ENCODE measurements at regions not wholly inside any gene's neighbourhood (a gene's known extent, or its start where the extent isn't known, plus 50 kb on each side); places are given as distances from the start of the nearest gene placed in this dataset.

DNA sequence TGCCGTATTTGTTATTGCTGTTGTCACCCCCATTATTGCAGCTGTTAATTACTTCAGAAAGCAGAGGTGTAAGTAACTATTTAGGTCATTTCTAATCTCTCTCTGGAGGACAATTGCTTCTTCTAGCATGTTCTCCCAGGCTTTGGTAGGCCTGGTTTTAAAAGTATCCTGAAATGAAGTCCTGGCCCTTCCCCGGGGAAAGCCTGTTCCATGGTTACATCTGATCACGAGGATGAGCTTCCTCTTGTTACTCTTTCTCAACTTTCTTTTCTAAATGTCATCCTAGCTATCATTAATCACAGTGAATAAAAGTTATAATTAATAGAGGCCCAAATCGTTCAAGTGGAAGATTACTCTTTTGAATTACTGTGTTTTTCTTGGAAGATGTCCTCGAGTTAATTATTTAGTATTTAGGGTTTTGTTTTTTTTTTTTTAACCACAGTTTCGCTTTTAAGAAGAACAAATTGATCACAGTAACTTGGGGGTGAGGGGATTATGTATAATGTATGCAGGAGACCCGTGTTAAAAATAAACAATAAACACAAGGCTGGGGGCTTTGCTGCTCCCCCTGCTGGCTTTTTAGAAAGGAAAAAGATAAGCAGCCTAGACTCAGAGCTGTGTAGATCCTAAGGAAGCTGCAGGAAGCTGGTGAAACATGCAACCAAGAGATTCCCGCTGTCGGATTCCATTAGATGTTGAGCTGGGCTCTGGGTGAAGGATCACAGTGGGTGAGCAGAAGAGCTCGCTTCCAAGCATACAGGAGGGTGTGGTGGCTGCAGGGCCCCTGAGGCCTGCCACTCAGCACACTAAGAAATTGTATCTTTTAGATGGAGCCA is 420.1 kb downstream of the FUT8 start:
- Histone ChIP-seq H3K36me3 (ENCODE audit: control insufficient read depth in 2 of 2, insufficient read depth in 2 of 2, low read length in 1 of 2) (no peaks in the 10 kb centered on the region), H3K27ac (ENCODE audit: low read depth in 2 of 2, low read length in 1 of 2) (no peak overlapping the region), H3K9me3 (ENCODE audit: control insufficient read depth in 2 of 2, insufficient read depth in 1 of 2, low read depth in 1 of 2, low read length in 1 of 2) (no peaks in the 10 kb centered on the region), H3K4me1 (ENCODE audit: control insufficient read depth in 2 of 2, insufficient read depth in 2 of 2, low read length in 1 of 2) (peaks cover 0 to 2% of the 10 kb centered on the region in 2 donors), H3K4me3 (ENCODE audit: low read depth in 1 of 2, low read length in 2 of 2) (no peak overlapping the region), H3K27me3 (ENCODE audit: control insufficient read depth in 1 of 2, insufficient read depth in 2 of 2, low read length in 2 of 2) (no peaks in the 10 kb centered on the region)
- WGBS, 2 donors, result 45 to 46% methylated on average over 10 of the region's 10 CpGs

DNA sequence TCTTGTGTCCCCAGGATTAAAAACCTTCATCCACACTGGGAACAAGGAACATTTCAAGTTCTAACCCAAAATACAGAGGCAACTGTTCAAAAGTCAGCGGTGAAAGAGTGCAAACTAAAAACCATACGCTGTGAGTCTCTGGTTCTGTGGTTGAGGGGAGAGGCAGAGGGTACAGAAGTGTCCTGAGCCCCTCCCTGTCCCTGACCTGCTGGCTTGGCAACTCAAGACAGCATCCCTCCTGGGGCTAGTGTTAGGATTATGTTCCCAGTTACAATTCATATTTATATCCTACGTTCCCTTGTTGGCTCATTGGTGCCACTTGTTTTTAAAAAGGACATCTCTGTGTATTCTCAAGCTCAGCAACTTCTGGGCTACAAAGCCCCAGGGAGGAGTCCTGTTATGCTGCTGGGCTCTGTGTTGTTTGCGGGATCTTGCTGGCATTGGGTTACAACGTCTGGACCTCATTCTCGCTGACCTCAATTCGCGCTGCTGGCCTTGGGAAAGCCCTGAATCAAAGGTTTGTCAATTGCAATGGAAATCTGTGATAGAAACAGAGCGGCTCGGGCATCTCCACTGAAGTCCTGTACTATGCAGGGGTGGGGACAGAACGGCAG is 420.8 kb downstream of the FUT8 start:
- 83 to 84% methylated on average over 11 of the region's 11 CpGs for WGBS, 2 donors
- Histone ChIP-seq H3K27me3 (ENCODE audit: control insufficient read depth in 1 of 2, insufficient read depth in 2 of 2, low read length in 2 of 2) (no peaks in the 10 kb centered on the region), H3K36me3 (ENCODE audit: control insufficient read depth in 2 of 2, insufficient read depth in 2 of 2, low read length in 1 of 2) (no peaks in the 10 kb centered on the region), H3K27ac (ENCODE audit: low read depth in 2 of 2, low read length in 1 of 2) (no peak overlapping the region), H3K4me1 (ENCODE audit: control insufficient read depth in 2 of 2, insufficient read depth in 2 of 2, low read length in 1 of 2) (peaks cover 0 to 2% of the 10 kb centered on the region in 2 donors), H3K4me3 (ENCODE audit: low read depth in 1 of 2, low read length in 2 of 2) (no peak overlapping the region), H3K9me3 (ENCODE audit: control insufficient read depth in 2 of 2, insufficient read depth in 1 of 2, low read depth in 1 of 2, low read length in 1 of 2) (no peaks in the 10 kb centered on the region)

GRCh38 chr14:65834051-65834450 is 421.5 kb downstream of the FUT8 start:
- H3K27ac ChIP-seq (ENCODE audit: low read depth in 2 of 2, low read length in 1 of 2), result no peak overlapping the region
- H3K4me3 ChIP-seq (ENCODE audit: low read depth in 1 of 2, low read length in 2 of 2), result no peak overlapping the region
- 88 to 94% methylated on average over 7 of the region's 7 CpGs for WGBS, 2 donors
- no peaks in the 10 kb centered on the region for H3K27me3 ChIP-seq (ENCODE audit: control insufficient read depth in 1 of 2, insufficient read depth in 2 of 2, low read length in 2 of 2)
- no peaks in the 10 kb centered on the region for H3K36me3 ChIP-seq (ENCODE audit: control insufficient read depth in 2 of 2, insufficient read depth in 2 of 2, low read length in 1 of 2)
- H3K4me1 ChIP-seq (ENCODE audit: control insufficient read depth in 2 of 2, insufficient read depth in 2 of 2, low read length in 1 of 2), result peaks cover 0 to 2% of the 10 kb centered on the region in 2 donors
- H3K9me3 ChIP-seq (ENCODE audit: control insufficient read depth in 2 of 2, insufficient read depth in 1 of 2, low read depth in 1 of 2, low read length in 1 of 2), result no peaks in the 10 kb centered on the region

- Histone ChIP-seq H3K4me1 (ENCODE audit: control insufficient read depth in 2 of 2, insufficient read depth in 2 of 2, low read length in 1 of 2) (peaks cover 0 to 2% of the 10 kb centered on the region in 2 donors), H3K27me3 (ENCODE audit: control insufficient read depth in 1 of 2, insufficient read depth in 2 of 2, low read length in 2 of 2) (no peaks in the 10 kb centered on the region), H3K27ac (ENCODE audit: low read depth in 2 of 2, low read length in 1 of 2) (no peak overlapping the region), H3K9me3 (ENCODE audit: control insufficient read depth in 2 of 2, insufficient read depth in 1 of 2, low read depth in 1 of 2, low read length in 1 of 2) (no peaks in the 10 kb centered on the region), H3K36me3 (ENCODE audit: control insufficient read depth in 2 of 2, insufficient read depth in 2 of 2, low read length in 1 of 2) (no peaks in the 10 kb centered on the region), H3K4me3 (ENCODE audit: low read depth in 1 of 2, low read length in 2 of 2) (no peak overlapping the region)
- WGBS, 2 donors, result 94% methylated on average over 6 of the region's 6 CpGs
These were observed 422.3 kb downstream of the FUT8 start for GRCh38 chr14:65834812-65835211.

- 94 to 98% methylated on average over 4 of the region's 4 CpGs for WGBS, 2 donors
- Histone ChIP-seq H3K4me3 (ENCODE audit: low read depth in 1 of 2, low read length in 2 of 2) (no peak overlapping the region), H3K27ac (ENCODE audit: low read depth in 2 of 2, low read length in 1 of 2) (no peak overlapping the region), H3K4me1 (ENCODE audit: control insufficient read depth in 2 of 2, insufficient read depth in 2 of 2, low read length in 1 of 2) (peaks cover 0 to 2% of the 10 kb centered on the region in 2 donors), H3K9me3 (ENCODE audit: control insufficient read depth in 2 of 2, insufficient read depth in 1 of 2, low read depth in 1 of 2, low read length in 1 of 2) (no peaks in the 10 kb centered on the region), H3K27me3 (ENCODE audit: control insufficient read depth in 1 of 2, insufficient read depth in 2 of 2, low read length in 2 of 2) (no peaks in the 10 kb centered on the region), H3K36me3 (ENCODE audit: control insufficient read depth in 2 of 2, insufficient read depth in 2 of 2, low read length in 1 of 2) (no peaks in the 10 kb centered on the region)
These were observed 423.0 kb downstream of the FUT8 start for GRCh38 chr14:65835501-65835900.

GRCh38 chr14:65838565-65838964 is 426.0 kb downstream of the FUT8 start:
- WGBS, 2 donors, result 86 to 90% methylated on average over 5 of the region's 5 CpGs
- Histone ChIP-seq H3K4me3 (ENCODE audit: low read depth in 1 of 2, low read length in 2 of 2) (no peak overlapping the region), H3K27me3 (ENCODE audit: control insufficient read depth in 1 of 2, insufficient read depth in 2 of 2, low read length in 2 of 2) (no peaks in the 10 kb centered on the region), H3K36me3 (ENCODE audit: control insufficient read depth in 2 of 2, insufficient read depth in 2 of 2, low read length in 1 of 2) (no peaks in the 10 kb centered on the region), H3K9me3 (ENCODE audit: control insufficient read depth in 2 of 2, insufficient read depth in 1 of 2, low read depth in 1 of 2, low read length in 1 of 2) (no peaks in the 10 kb centered on the region), H3K4me1 (ENCODE audit: control insufficient read depth in 2 of 2, insufficient read depth in 2 of 2, low read length in 1 of 2) (no peaks in the 10 kb centered on the region), H3K27ac (ENCODE audit: low read depth in 2 of 2, low read length in 1 of 2) (no peak overlapping the region)

- Histone ChIP-seq H3K4me3 (ENCODE audit: low read depth in 1 of 2, low read length in 2 of 2) (no peak overlapping the region), H3K4me1 (ENCODE audit: control insufficient read depth in 2 of 2, insufficient read depth in 2 of 2, low read length in 1 of 2) (no peaks in the 10 kb centered on the region), H3K27me3 (ENCODE audit: control insufficient read depth in 1 of 2, insufficient read depth in 2 of 2, low read length in 2 of 2) (no peaks in the 10 kb centered on the region), H3K9me3 (ENCODE audit: control insufficient read depth in 2 of 2, insufficient read depth in 1 of 2, low read depth in 1 of 2, low read length in 1 of 2) (no peaks in the 10 kb centered on the region), H3K27ac (ENCODE audit: low read depth in 2 of 2, low read length in 1 of 2) (no peak overlapping the region), H3K36me3 (ENCODE audit: control insufficient read depth in 2 of 2, insufficient read depth in 2 of 2, low read length in 1 of 2) (no peaks in the 10 kb centered on the region)
- 70 to 83% methylated on average over 6 of the region's 6 CpGs for WGBS, 2 donors
These were observed 427.7 kb downstream of the FUT8 start for GRCh38 chr14:65840118-65840751.

DNA sequence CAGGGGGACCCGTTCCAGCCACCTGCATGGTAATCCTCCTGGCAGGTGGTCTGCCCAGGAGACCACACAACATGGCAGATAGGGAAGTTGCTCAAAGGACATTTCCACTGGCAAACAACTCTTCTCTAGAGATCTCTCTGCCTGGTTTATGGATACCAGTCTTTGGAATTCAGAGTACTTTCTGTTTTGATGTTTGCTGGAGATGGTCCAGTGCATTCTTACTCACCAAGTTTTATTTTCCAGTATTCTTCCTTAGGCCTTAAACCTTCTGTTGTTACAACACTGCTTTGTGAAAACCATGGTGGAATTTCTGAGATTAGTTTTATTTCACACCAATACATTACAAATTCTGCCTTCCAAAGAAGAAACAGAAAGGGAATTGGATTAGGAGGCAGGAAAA is 428.3 kb downstream of the FUT8 start:
- H3K9me3 ChIP-seq (ENCODE audit: control insufficient read depth in 2 of 2, insufficient read depth in 1 of 2, low read depth in 1 of 2, low read length in 1 of 2), result no peaks in the 10 kb centered on the region
- H3K4me1 ChIP-seq (ENCODE audit: control insufficient read depth in 2 of 2, insufficient read depth in 2 of 2, low read length in 1 of 2), result no peaks in the 10 kb centered on the region
- H3K36me3 ChIP-seq (ENCODE audit: control insufficient read depth in 2 of 2, insufficient read depth in 2 of 2, low read length in 1 of 2), result no peaks in the 10 kb centered on the region
- H3K4me3 ChIP-seq (ENCODE audit: low read depth in 1 of 2, low read length in 2 of 2), result no peak overlapping the region
- no peak overlapping the region for H3K27ac ChIP-seq (ENCODE audit: low read depth in 2 of 2, low read length in 1 of 2)
- 71 to 77% methylated on average over 1 of the region's 1 CpG for WGBS, 2 donors
- H3K27me3 ChIP-seq (ENCODE audit: control insufficient read depth in 1 of 2, insufficient read depth in 2 of 2, low read length in 2 of 2), result no peaks in the 10 kb centered on the region

- 75 to 77% methylated on average over 2 of the region's 2 CpGs for WGBS, 2 donors
- Histone ChIP-seq H3K27ac (ENCODE audit: low read depth in 2 of 2, low read length in 1 of 2) (no peak overlapping the region), H3K9me3 (ENCODE audit: control insufficient read depth in 2 of 2, insufficient read depth in 1 of 2, low read depth in 1 of 2, low read length in 1 of 2) (no peaks in the 10 kb centered on the region), H3K4me1 (ENCODE audit: control insufficient read depth in 2 of 2, insufficient read depth in 2 of 2, low read length in 1 of 2) (no peaks in the 10 kb centered on the region), H3K4me3 (ENCODE audit: low read depth in 1 of 2, low read length in 2 of 2) (no peak overlapping the region), H3K36me3 (ENCODE audit: control insufficient read depth in 2 of 2, insufficient read depth in 2 of 2, low read length in 1 of 2) (no peaks in the 10 kb centered on the region), H3K27me3 (ENCODE audit: control insufficient read depth in 1 of 2, insufficient read depth in 2 of 2, low read length in 2 of 2) (no peaks in the 10 kb centered on the region)
These were observed 433.8 kb downstream of the FUT8 start for GRCh38 chr14:65846196-65846868.

All from esophagus (tissue), 2 donors.